Testis (tissue), 2 donors: ENCODE measurements at regions not wholly inside any gene's neighbourhood (a gene's known extent, or its start where the extent isn't known, plus 50 kb on each side); places are given as distances from the start of the nearest gene placed in this dataset.
"Not testable (repeated sequence)": the region's sequence is repeated elsewhere in the genome, so short reads cannot be mapped to it uniquely, and the experiment has no call there.

Source experiments
- DNase-seq: peaks from one replicate; pipeline ENCODE4 v3.0.0-alpha.2; 2019
- H3K27ac ChIP-seq, 2 donors: fragments of 200-600 bp; sonication (generic); one replicate each; pipeline ENCODE4 v1.5.1; 2019
- H3K27me3 ChIP-seq: fragments of 200-600 bp; sonication (generic); one replicate; pipeline ENCODE4 v1.5.1; 2019
- H3K36me3 ChIP-seq: fragments of 200-600 bp; sonication (generic); one replicate; pipeline ENCODE4 v1.5.1; 2017; ENCODE audit warnings: low read depth; ENCODE audit errors: missing control alignments
- H3K4me1 ChIP-seq: fragments of 200-600 bp; sonication (generic); one replicate; pipeline ENCODE4 v1.5.1; 2019
- H3K4me3 ChIP-seq, 2 donors: fragments of 200-600 bp; sonication (generic); one replicate each; pipeline ENCODE4 v1.5.1; 2017 to 2019
- H3K9me3 ChIP-seq: fragments of 200-600 bp; sonication (generic); one replicate; pipeline ENCODE4 v1.5.1; 2017
- CTCF ChIP-seq, 3 experiments: fragments of 450-650 bp in 2 of 3; fragments of 200-600 bp in 1 of 3; sonication (generic) in 1 of 3; IDR thresholded peaks; one replicate each; pipeline ENCODE4 v1.5.1; 2016 to 2019; ENCODE audit warnings: antibody characterized with exemption in 3 of 3, mild to moderate bottlenecking in 2 of 3, moderate library complexity in 1 of 3
- POLR2A ChIP-seq: fragments of 450-650 bp; IDR thresholded peaks from one replicate; pipeline ENCODE4 v1.6.1; 2017; ENCODE audit warnings: antibody characterized with exemption, mild to moderate bottlenecking, moderate library complexity
- WGBS, 2 donors: methylation state at CpG; one replicate each; pipeline ENCODE4 v1.1.5; 2018; 5-methylcytosine and 5-hydroxymethylcytosine counted together
- intact Hi-C: fragments of 100-400 bp; cut with DNase I; formaldehyde crosslinking; loops from one replicate; pipeline ENCODE4 v1.15.1; 2023; ENCODE audit warnings: low total_unique reads

- Histone ChIP-seq H3K36me3 (no peaks in the 10 kb centered on the region), H3K27ac (no peak overlapping the region), H3K4me3 (no peak overlapping the region), H3K4me1 (no peaks in the 10 kb centered on the region), H3K27me3 (no peaks in the 10 kb centered on the region), H3K9me3 (no peaks in the 10 kb centered on the region)
- DNase-seq = no peak
- intact Hi-C loops = no loop called here
- TF ChIP-seq POLR2A = no peak
- TF ChIP-seq CTCF (IDR thresholded peaks at IDR 0.05) = no peak
- WGBS, 2 donors = 87 to 88% methylated on average over 1 of the region's 1 CpG
Observed at GRCh38 chr5:57632937-57633336, 150.3 kb upstream of the ACTBL2 start.

GRCh38 chr5:57631139-57631538 is 148.5 kb upstream of the ACTBL2 start:
- DNase-seq, intact Hi-C loops, H3K4me1 ChIP-seq: not testable (repeated sequence)

GRCh38 chr5:57627661-57628060 is 145.1 kb upstream of the ACTBL2 start:
- TF ChIP-seq POLR2A = no peak
- TF ChIP-seq CTCF (IDR thresholded peaks at IDR 0.05) = no peak
- H3K9me3 ChIP-seq = no peaks in the 10 kb centered on the region
- DNase-seq = no peak
- H3K27me3 ChIP-seq = no peaks in the 10 kb centered on the region
- H3K4me3 ChIP-seq = no peak overlapping the region
- H3K4me1 ChIP-seq = no peaks in the 10 kb centered on the region
- H3K36me3 ChIP-seq = no peaks in the 10 kb centered on the region
- 78 to 84% methylated on average over 2 of the region's 2 CpGs for WGBS, 2 donors
- intact Hi-C loops = no loop called here
- H3K27ac ChIP-seq = no peak overlapping the region

More at GRCh38 chr5:57631139-57631538, 148.5 kb upstream of the ACTBL2 start:
- not testable (repeated sequence) for H3K36me3 ChIP-seq, H3K27ac ChIP-seq, H3K27me3 ChIP-seq, H3K4me3 ChIP-seq, H3K9me3 ChIP-seq

- Histone ChIP-seq H3K4me3 (no peak overlapping the region), H3K4me1 (no peaks in the 10 kb centered on the region), H3K27me3 (no peaks in the 10 kb centered on the region), H3K36me3 (no peaks in the 10 kb centered on the region), H3K27ac (no peak overlapping the region), H3K9me3 (no peaks in the 10 kb centered on the region)
- WGBS, 2 donors = 22 to 40% methylated on average over 1 of the region's 1 CpG
- TF ChIP-seq CTCF (IDR thresholded peaks at IDR 0.05) (no peak), POLR2A (no peak)
- intact Hi-C loops = no loop called here
- DNase-seq = no peak
Observed at GRCh38 chr5:57626703-57627102, 144.1 kb upstream of the ACTBL2 start.

- Histone ChIP-seq H3K4me3 (no peak overlapping the region), H3K27ac (no peak overlapping the region), H3K36me3 (no peaks in the 10 kb centered on the region), H3K9me3 (no peaks in the 10 kb centered on the region), H3K27me3 (no peaks in the 10 kb centered on the region), H3K4me1 (no peaks in the 10 kb centered on the region)
- no peak for TF ChIP-seq CTCF (IDR thresholded peaks at IDR 0.05)
- TF ChIP-seq POLR2A = no peak
- DNase-seq = no peak
- WGBS, 2 donors = 86% methylated on average over 3 of the region's 3 CpGs
- intact Hi-C loops = no loop called here
Observed at GRCh38 chr5:57621624-57622023, 139.0 kb upstream of the ACTBL2 start.
